HUES64 (cell line): ENCODE measurements at regions not wholly inside any gene's neighbourhood (a gene's known extent, or its start where the extent isn't known, plus 50 kb on each side); places are given as distances from the start of the nearest gene placed in this dataset.

Experiments used
- H3K27ac ChIP-seq: 2 replicates; pipeline ENCODE4 v1.7.0; 2013; ENCODE audit warnings: low read depth, low read length, inconsistent platforms
- H3K27me3 ChIP-seq: 2 replicates; pipeline ENCODE4 v1.6.1; 2013; ENCODE audit warnings: mild to moderate bottlenecking, low read length; ENCODE audit not compliant: insufficient read depth
- H3K36me3 ChIP-seq: 2 replicates; pipeline ENCODE4 v1.6.1; 2013; ENCODE audit warnings: mild to moderate bottlenecking, low read length; ENCODE audit not compliant: insufficient read depth
- H3K4me1 ChIP-seq: 2 replicates; pipeline ENCODE4 v1.6.1; 2013; ENCODE audit warnings: mild to moderate bottlenecking, low read length, moderate library complexity; ENCODE audit not compliant: insufficient read depth
- H3K4me3 ChIP-seq: 2 replicates; pipeline ENCODE4 v1.5.1; 2013; ENCODE audit warnings: mild to moderate bottlenecking, low read length, moderate library complexity
- H3K9ac ChIP-seq: 2 replicates; pipeline ENCODE4 v1.6.1; 2013; ENCODE audit warnings: mild to moderate bottlenecking, low read depth, low read length
- H3K9me3 ChIP-seq: 2 replicates; pipeline ENCODE4 v1.6.1; 2013; ENCODE audit warnings: low read depth, low read length; ENCODE audit not compliant: insufficient read depth
- WGBS: fragments of 150-250, 120-280 bp; methylation state at CpG from one replicate; pipeline ENCODE4 v1.1.7; 2013; ENCODE audit warnings: missing lambda C conversion rate; 5-methylcytosine and 5-hydroxymethylcytosine counted together

DNA sequence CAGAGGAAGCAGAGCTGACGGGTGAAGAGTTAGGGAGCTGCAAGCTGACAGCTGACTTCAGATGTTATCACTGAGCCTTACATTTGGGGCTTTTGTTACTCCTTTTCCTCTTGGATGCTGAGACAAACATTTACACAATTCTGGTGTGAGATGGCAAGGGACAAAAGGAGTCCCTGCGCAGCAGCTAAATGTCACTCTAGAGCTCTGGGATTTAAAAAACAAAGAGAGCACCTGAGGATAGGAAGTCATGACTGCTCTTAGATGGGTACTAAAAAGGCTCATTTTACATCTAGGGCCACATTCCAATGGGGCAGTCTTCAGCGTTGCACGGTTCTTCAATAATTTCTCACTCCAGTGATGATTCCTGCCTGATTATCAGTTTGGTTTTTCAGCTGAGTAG lies 204.5 kb downstream of the RAB38 start:
- 81% methylated on average over 4 of the region's 4 CpGs for WGBS

DNA sequence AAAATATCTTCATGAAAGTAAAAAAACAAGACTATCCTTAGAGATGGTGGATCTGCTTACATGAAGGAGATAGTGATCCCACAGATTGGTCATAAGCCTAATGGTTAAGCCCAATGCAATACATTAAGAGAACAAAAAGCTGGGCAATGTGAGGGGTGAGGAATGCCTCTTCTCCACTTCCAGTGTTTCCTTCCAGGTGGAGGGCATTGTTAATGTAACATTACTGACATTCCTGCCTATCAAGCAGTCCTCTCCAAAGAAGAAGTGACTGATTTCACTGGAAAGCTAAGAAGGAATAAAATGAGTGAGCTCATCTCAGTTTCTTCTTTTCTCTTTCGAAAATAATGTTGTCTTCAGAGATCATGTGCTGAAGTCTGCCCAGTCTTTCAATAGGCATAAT lies 207.8 kb downstream of the RAB38 start:
- Histone ChIP-seq H3K36me3 (no peaks in the 10 kb centered on the region), H3K9me3 (no peaks in the 10 kb centered on the region), H3K4me1 (peaks cover 28% of the 10 kb centered on the region), H3K4me3 (no peak overlapping the region), H3K9ac (no peak overlapping the region), H3K27ac (no peak overlapping the region), H3K27me3 (no peaks in the 10 kb centered on the region)
- 91% methylated on average over 1 of the region's 1 CpG for WGBS

More for the DNA sequence above, 204.5 kb downstream of the RAB38 start:
- no peak overlapping the region for H3K27ac ChIP-seq
- H3K9ac ChIP-seq, result no peak overlapping the region
- no peaks in the 10 kb centered on the region for H3K36me3 ChIP-seq
- H3K4me1 ChIP-seq, result peaks cover 30% of the 10 kb centered on the region
- no peak overlapping the region for H3K4me3 ChIP-seq
- H3K27me3 ChIP-seq, result no peaks in the 10 kb centered on the region
- no peaks in the 10 kb centered on the region for H3K9me3 ChIP-seq

DNA sequence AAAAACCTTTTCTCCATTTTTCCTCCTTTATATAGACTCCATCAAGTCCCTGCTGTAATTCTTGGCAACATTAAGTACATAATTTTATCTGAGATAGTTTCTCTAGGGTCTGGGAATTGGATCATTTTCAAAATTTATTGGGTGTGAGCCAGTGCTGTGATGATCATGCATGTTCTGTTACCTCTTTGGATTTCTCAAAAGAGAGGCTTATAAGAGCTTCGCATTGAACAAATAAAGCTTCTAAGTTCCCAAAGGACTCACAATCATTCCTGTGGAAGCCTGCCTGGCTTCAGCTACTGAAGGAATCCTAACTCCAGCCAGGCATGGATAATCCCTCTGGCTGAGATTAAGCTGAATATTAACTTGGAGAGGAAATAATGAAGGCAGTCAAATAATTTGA lies 208.5 kb downstream of the RAB38 start:
- Histone ChIP-seq H3K27me3 (no peaks in the 10 kb centered on the region), H3K36me3 (no peaks in the 10 kb centered on the region), H3K4me3 (no peak overlapping the region), H3K4me1 (peaks cover 28% of the 10 kb centered on the region), H3K27ac (no peak overlapping the region), H3K9me3 (no peaks in the 10 kb centered on the region), H3K9ac (no peak overlapping the region)
- 95% methylated on average over 1 of the region's 1 CpG for WGBS

DNA sequence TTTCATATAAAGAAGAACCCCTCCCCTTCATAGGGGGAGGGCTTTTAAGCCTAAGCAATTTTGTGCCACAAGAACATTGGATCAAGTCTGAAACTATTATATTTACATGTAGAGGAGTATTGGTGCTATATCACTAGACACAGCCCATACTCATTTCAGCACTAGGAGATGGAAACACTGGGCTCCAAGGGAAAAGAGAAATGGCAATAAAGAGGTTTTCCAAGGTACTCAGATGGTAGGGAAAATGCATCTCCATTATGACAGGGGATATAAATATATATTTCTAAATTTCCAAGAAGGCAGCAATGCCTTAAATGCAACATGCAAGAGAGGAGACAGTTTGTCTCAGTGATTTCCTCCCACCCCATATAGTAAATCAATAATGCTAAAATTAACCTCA lies 209.0 kb downstream of the RAB38 start:
- no peaks in the 10 kb centered on the region for H3K9me3 ChIP-seq
- H3K27me3 ChIP-seq, result no peaks in the 10 kb centered on the region
- no peaks in the 10 kb centered on the region for H3K36me3 ChIP-seq
- peaks cover 27% of the 10 kb centered on the region for H3K4me1 ChIP-seq
- no peak overlapping the region for H3K4me3 ChIP-seq
- H3K27ac ChIP-seq, result no peak overlapping the region
- H3K9ac ChIP-seq, result no peak overlapping the region

DNA sequence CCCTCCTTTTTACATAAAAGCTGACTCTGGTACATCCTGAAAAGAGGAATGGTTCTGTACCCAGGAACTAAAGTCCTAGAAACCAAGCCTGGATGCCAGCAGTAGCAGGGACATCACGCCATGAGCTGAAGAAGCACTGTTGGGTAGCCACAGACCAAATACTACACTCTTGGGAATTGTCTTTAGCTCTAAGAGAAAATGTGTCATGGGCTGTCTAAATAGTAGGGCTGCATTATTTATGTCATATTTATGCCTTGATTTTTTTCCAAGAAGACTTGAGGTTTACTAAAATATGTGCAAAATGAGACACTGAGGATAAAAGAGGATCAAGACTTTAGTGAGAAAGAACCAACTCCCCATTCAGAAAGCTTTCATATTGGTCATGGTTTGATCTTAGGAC lies 213.6 kb downstream of the RAB38 start:
- H3K9me3 ChIP-seq, result no peaks in the 10 kb centered on the region
- 94% methylated on average over 1 of the region's 1 CpG for WGBS
- H3K4me3 ChIP-seq, result no peak overlapping the region
- H3K4me1 ChIP-seq, result peaks cover 2% of the 10 kb centered on the region; the same call in 1 of the 2 replicates
- no peaks in the 10 kb centered on the region for H3K27me3 ChIP-seq
- H3K9ac ChIP-seq, result no peak overlapping the region
- no peaks in the 10 kb centered on the region for H3K36me3 ChIP-seq
- no peak overlapping the region for H3K27ac ChIP-seq

DNA sequence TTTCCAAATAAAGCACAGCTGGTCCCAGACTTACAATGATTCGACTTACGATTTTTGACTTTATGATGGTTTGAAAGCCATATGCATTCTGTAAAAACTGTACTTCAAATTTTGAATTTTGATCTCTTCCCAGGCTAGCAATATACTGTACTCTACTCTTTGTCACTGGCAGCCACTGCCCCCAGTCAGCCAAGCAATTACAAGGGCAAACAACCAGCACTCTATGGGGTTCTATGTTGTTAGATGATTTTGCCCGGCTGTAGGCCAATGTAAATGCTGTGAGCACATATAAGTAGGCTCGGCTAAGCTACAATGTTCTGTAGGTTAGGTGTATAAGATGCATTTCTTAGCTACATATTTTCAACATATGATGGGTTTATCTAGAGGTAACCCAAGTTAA lies 217.3 kb downstream of the RAB38 start:
- WGBS, result 96% methylated on average over 4 of the region's 4 CpGs
- no peak overlapping the region for H3K9ac ChIP-seq
- no peaks in the 10 kb centered on the region for H3K27me3 ChIP-seq
- no peak overlapping the region for H3K4me3 ChIP-seq
- no peaks in the 10 kb centered on the region for H3K36me3 ChIP-seq
- H3K27ac ChIP-seq, result no peak overlapping the region
- H3K9me3 ChIP-seq, result no peaks in the 10 kb centered on the region
- H3K4me1 ChIP-seq, result no peaks in the 10 kb centered on the region

DNA sequence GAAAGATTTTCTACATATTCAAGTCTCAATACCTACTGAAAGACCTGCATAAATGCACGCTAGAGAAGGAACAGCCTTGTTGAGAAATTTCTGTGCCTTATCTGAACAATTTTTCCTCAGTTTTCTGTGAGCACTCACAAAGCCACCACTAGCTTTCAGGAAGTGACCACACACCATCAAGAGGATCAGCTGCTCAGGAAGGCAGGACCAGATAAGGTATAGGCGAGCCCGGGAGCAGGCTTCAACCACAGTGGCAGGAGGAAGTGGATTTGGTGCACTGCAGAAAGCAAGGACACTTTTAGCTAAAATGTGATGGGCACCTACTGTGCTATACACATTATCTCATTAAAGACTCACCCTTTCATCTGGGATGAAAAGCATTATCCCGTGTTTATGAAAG lies 220.8 kb downstream of the RAB38 start:
- no peaks in the 10 kb centered on the region for H3K4me1 ChIP-seq

DNA sequence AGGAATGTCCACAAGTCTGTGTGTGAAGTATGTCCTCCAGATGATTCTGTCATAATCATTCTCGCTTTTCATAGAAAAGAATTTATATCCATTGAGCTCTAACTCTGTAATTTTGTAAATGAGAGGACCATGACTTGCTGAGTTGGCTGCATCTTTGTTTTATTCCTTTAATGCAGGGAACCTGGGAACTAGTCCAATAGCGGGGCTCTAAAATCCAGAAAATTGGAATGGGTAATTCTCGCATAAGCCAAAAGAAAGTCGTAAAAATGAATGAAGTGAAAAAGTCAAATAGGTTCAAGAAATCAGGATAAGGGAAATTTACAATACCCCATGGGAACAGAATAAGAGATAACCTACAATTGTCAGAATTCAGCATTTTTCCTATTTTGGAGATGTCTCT lies 232.5 kb downstream of the RAB38 start:
- H3K4me3 ChIP-seq, result no peak overlapping the region
- no peaks in the 10 kb centered on the region for H3K9me3 ChIP-seq
- H3K27ac ChIP-seq, result no peak overlapping the region
- H3K36me3 ChIP-seq, result no peaks in the 10 kb centered on the region
- no peaks in the 10 kb centered on the region for H3K27me3 ChIP-seq
- H3K4me1 ChIP-seq, result no peaks in the 10 kb centered on the region
- H3K9ac ChIP-seq, result no peak overlapping the region
- WGBS, result over 99% methylated on average over 4 of the region's 4 CpGs

More for the DNA sequence above, 220.8 kb downstream of the RAB38 start:
- WGBS, result 99% methylated on average over 4 of the region's 4 CpGs
- no peak overlapping the region for H3K4me3 ChIP-seq
- no peaks in the 10 kb centered on the region for H3K27me3 ChIP-seq
- H3K9ac ChIP-seq, result no peak overlapping the region
- H3K27ac ChIP-seq, result no peak overlapping the region
- H3K36me3 ChIP-seq, result no peaks in the 10 kb centered on the region
- H3K9me3 ChIP-seq, result 0 out of 2 replicates have a peak, but pooled peaks cover 5% of the 10 kb centered on the region

DNA sequence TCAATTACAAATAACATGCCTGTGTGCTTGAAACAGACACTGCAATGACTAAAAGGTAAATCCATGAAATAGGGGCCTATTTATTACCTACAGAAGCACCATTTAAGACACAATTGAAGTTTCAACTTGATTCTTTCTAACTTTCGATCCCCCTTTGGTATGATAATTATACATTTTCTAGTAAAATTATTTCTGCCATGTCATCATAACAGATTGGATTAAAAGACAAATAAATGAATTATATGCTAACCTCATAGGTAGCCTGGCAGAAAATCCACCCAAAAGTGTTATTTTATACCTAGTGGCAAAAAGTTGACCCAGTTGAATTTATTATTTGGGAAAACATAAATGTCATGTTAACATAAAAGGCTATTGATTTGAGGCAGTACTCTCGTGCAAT lies 241.1 kb downstream of the RAB38 start:
- 96% methylated on average over 1 of the region's 2 CpGs for WGBS
- no peak overlapping the region for H3K4me3 ChIP-seq
- H3K4me1 ChIP-seq, result no peaks in the 10 kb centered on the region
- H3K9ac ChIP-seq, result no peak overlapping the region
- H3K9me3 ChIP-seq, result no peaks in the 10 kb centered on the region
- H3K27ac ChIP-seq, result no peak overlapping the region
- H3K36me3 ChIP-seq, result no peaks in the 10 kb centered on the region
- H3K27me3 ChIP-seq, result no peaks in the 10 kb centered on the region

DNA sequence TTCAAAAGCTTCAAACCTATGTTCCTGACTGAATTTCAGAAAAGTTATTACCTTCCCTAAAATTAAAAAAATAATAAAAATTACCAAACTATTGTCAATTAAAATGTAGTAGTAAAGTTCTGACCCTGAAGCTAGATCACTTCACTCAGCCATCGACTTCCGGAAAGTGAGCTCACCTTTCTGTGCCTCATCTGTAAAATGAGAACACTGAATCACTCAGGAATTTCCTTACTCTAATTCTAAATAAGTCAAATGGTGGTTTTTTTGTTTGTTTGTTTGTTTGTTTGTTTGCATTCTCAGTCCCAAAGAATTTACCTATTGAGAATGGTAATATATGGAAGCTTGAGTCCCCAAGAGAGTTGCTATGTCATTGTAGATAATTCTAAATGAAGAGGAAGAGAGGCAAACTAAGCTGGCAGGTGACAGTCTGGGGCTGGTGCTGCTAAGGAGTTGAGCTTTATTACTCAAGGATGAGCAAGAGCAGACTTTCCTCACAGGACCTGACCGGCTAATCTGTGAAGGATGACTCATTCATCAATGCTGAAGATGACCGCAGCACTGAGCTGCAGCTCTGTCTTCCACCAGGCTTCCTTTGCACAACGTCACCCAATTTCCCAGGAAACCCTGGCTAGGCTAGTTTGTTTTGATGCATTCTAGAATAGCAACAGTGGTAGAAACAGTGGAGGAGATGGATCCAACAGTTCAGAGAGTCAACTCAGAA lies 248.8 kb downstream of the RAB38 start:
- no peak overlapping the region for H3K4me3 ChIP-seq
- no peaks in the 10 kb centered on the region for H3K27me3 ChIP-seq
- 0 out of 2 replicates have a peak overlapping the region, but pooled peaks have one; percentile 2 for H3K9ac ChIP-seq
- H3K27ac ChIP-seq, result no peak overlapping the region
- no peaks in the 10 kb centered on the region for H3K36me3 ChIP-seq
- WGBS, result 50% methylated on average over 5 of the region's 5 CpGs
- peaks cover 11% of the 10 kb centered on the region; the same call in 1 of the 2 replicates for H3K4me1 ChIP-seq
- no peaks in the 10 kb centered on the region for H3K9me3 ChIP-seq

DNA sequence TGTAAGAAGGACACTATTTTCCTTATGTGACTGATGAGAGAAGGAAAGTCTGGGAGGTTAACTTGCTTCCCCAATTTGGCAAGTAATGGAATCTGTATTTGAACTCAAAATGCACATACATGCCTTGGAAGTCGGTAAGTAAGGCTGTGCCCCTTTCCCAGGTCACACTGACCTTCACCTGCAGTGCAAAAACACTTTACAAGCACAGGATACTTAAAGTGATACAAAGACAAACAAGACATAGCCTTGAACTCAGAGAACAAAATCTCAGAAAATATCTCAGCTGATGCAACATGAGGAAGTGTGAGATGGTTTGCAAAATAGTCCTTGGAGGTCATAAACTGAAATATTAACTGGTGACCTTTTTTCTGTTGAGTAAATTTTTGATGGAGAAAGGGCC lies 251.1 kb downstream of the RAB38 start:
- peaks cover 11% of the 10 kb centered on the region; the same call in 1 of the 2 replicates for H3K4me1 ChIP-seq
- no peak overlapping the region for H3K9ac ChIP-seq
- H3K27me3 ChIP-seq, result no peaks in the 10 kb centered on the region
- no peaks in the 10 kb centered on the region for H3K36me3 ChIP-seq
- no peak overlapping the region for H3K27ac ChIP-seq
- H3K4me3 ChIP-seq, result no peak overlapping the region
- H3K9me3 ChIP-seq, result no peaks in the 10 kb centered on the region
- 84% methylated on average over 1 of the region's 1 CpG for WGBS

DNA sequence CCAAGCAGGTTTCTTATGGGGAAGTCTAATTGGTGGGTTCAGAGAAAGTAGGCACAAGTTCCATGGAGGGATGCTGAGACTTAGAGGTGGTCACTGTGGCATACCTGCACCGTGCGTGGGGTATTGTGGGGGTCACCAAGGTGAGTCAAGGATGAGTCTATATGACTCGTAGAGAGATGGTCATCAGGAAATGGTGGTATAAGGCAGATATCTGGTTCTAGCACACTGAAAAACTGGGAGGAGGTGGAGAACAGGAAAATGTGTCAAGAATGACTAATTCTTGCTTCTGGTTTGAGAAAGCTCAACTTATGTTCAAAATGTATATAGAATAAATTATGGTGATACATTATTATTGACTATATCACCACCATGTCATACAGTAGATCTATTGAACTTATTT lies 258.1 kb downstream of the RAB38 start:
- Histone ChIP-seq H3K9ac (no peak overlapping the region), H3K27ac (no peak overlapping the region), H3K27me3 (no peaks in the 10 kb centered on the region), H3K4me1 (no peaks in the 10 kb centered on the region), H3K9me3 (no peaks in the 10 kb centered on the region), H3K36me3 (no peaks in the 10 kb centered on the region), H3K4me3 (no peak overlapping the region)
- WGBS, result 92% methylated on average over 3 of the region's 3 CpGs
